ENCODE measurements at regions not wholly inside any gene's neighbourhood (a gene's known extent, or its start where the extent isn't known, plus 50 kb on each side); places are given as distances from the start of the nearest gene placed in this dataset.

DNA sequence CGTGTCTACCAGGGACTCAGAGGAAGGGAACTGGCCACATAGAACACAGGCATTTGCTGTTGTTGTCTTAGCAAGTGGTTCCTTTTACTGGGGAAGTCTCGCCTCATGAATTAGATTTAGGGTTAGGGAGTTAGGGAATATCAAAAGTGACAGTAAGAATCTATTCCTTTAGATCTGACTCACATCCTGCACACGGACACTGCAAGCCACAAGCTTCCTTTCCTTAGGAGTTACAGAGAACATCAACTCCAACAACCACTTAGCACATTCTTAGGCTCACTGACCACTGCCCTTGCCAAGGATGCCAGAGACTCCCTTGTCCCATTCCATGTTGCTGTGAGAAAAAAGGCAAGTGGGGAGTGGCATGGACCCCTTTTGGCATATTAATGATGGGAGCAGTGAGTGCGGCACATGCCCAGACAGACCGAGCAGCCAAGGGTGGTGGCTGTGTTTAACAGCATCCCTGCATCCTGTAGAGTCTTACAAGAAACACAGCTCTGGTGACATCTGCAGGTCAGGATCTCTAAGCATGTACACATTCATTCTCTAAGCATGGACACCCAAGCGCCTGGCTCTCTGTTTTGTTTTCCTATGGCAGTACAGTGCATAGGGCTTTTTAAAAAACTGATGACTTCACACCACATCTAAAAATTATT is 745.6 kb upstream of the RAB6C start:
- TF ChIP-seq, protein P1, sequence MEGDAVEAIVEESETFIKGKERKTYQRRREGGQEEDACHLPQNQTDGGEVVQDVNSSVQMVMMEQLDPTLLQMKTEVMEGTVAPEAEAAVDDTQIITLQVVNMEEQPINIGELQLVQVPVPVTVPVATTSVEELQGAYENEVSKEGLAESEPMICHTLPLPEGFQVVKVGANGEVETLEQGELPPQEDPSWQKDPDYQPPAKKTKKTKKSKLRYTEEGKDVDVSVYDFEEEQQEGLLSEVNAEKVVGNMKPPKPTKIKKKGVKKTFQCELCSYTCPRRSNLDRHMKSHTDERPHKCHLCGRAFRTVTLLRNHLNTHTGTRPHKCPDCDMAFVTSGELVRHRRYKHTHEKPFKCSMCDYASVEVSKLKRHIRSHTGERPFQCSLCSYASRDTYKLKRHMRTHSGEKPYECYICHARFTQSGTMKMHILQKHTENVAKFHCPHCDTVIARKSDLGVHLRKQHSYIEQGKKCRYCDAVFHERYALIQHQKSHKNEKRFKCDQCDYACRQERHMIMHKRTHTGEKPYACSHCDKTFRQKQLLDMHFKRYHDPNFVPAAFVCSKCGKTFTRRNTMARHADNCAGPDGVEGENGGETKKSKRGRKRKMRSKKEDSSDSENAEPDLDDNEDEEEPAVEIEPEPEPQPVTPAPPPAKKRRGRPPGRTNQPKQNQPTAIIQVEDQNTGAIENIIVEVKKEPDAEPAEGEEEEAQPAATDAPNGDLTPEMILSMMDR (IDR thresholded peaks at IDR 0.05), result no peak
- TF ChIP-seq CBFB (CRISPR knock-in tag; IDR thresholded peaks at IDR 0.05; ENCODE audit: low read depth), result no peak
- TF ChIP-seq, protein P2, sequence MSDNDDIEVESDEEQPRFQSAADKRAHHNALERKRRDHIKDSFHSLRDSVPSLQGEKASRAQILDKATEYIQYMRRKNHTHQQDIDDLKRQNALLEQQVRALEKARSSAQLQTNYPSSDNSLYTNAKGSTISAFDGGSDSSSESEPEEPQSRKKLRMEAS (CRISPR knock-in tag; IDR thresholded peaks at IDR 0.05), result no peak
- TF ChIP-seq, protein P3, sequence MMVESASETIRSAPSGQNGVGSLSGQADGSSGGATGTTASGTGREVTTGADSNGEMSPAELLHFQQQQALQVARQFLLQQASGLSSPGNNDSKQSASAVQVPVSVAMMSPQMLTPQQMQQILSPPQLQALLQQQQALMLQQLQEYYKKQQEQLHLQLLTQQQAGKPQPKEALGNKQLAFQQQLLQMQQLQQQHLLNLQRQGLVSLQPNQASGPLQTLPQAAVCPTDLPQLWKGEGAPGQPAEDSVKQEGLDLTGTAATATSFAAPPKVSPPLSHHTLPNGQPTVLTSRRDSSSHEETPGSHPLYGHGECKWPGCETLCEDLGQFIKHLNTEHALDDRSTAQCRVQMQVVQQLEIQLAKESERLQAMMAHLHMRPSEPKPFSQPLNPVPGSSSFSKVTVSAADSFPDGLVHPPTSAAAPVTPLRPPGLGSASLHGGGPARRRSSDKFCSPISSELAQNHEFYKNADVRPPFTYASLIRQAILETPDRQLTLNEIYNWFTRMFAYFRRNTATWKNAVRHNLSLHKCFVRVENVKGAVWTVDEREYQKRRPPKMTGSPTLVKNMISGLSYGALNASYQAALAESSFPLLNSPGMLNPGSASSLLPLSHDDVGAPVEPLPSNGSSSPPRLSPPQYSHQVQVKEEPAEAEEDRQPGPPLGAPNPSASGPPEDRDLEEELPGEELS (CRISPR knock-in tag; IDR thresholded peaks at IDR 0.05), result no peak
- TF ChIP-seq, protein P4, sequence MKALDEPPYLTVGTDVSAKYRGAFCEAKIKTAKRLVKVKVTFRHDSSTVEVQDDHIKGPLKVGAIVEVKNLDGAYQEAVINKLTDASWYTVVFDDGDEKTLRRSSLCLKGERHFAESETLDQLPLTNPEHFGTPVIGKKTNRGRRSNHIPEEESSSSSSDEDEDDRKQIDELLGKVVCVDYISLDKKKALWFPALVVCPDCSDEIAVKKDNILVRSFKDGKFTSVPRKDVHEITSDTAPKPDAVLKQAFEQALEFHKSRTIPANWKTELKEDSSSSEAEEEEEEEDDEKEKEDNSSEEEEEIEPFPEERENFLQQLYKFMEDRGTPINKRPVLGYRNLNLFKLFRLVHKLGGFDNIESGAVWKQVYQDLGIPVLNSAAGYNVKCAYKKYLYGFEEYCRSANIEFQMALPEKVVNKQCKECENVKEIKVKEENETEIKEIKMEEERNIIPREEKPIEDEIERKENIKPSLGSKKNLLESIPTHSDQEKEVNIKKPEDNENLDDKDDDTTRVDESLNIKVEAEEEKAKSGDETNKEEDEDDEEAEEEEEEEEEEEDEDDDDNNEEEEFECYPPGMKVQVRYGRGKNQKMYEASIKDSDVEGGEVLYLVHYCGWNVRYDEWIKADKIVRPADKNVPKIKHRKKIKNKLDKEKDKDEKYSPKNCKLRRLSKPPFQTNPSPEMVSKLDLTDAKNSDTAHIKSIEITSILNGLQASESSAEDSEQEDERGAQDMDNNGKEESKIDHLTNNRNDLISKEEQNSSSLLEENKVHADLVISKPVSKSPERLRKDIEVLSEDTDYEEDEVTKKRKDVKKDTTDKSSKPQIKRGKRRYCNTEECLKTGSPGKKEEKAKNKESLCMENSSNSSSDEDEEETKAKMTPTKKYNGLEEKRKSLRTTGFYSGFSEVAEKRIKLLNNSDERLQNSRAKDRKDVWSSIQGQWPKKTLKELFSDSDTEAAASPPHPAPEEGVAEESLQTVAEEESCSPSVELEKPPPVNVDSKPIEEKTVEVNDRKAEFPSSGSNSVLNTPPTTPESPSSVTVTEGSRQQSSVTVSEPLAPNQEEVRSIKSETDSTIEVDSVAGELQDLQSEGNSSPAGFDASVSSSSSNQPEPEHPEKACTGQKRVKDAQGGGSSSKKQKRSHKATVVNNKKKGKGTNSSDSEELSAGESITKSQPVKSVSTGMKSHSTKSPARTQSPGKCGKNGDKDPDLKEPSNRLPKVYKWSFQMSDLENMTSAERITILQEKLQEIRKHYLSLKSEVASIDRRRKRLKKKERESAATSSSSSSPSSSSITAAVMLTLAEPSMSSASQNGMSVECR (CRISPR knock-in tag; IDR thresholded peaks at IDR 0.05; ENCODE audit: borderline replicate concordance), result no peak
- TF ChIP-seq, protein P5, sequence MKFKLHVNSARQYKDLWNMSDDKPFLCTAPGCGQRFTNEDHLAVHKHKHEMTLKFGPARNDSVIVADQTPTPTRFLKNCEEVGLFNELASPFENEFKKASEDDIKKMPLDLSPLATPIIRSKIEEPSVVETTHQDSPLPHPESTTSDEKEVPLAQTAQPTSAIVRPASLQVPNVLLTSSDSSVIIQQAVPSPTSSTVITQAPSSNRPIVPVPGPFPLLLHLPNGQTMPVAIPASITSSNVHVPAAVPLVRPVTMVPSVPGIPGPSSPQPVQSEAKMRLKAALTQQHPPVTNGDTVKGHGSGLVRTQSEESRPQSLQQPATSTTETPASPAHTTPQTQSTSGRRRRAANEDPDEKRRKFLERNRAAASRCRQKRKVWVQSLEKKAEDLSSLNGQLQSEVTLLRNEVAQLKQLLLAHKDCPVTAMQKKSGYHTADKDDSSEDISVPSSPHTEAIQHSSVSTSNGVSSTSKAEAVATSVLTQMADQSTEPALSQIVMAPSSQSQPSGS (CRISPR knock-in tag; IDR thresholded peaks at IDR 0.05; ENCODE audit: borderline replicate concordance, low read depth), result no peak
- no peak for TF ChIP-seq ZNF317 (CRISPR knock-in tag; IDR thresholded peaks at IDR 0.05; ENCODE audit: borderline replicate concordance, low read depth)
- TF ChIP-seq ETV6 (CRISPR knock-in tag; IDR thresholded peaks at IDR 0.05), result no peak
- TF ChIP-seq CREB1 (CRISPR knock-in tag; IDR thresholded peaks at IDR 0.05), result no peak
- TF ChIP-seq ZNF232 (CRISPR knock-in tag; IDR thresholded peaks at IDR 0.05), result no peak
